H9 (cell line): ENCODE measurements at regions not wholly inside any gene's neighbourhood (a gene's known extent, or its start where the extent isn't known, plus 50 kb on each side); places are given as distances from the start of the nearest gene placed in this dataset.

ENCODE experiments used
- DNase-seq: peaks from one replicate; pipeline ENCODE4 v3.0.0-alpha.2; 2017
- H2AFZ ChIP-seq: one replicate; pipeline ENCODE4 v1.6.1; 2013; ENCODE audit warnings: mild to moderate bottlenecking, low read length, control low read depth, moderate library complexity
- H2AK5ac ChIP-seq: 2 replicates; pipeline ENCODE4 v1.6.1; 2013; ENCODE audit warnings: low read length, control low read depth, mixed read lengths; ENCODE audit not compliant: insufficient read length
- H2BK120ac ChIP-seq: one replicate; pipeline ENCODE4 v1.6.1; 2013; ENCODE audit warnings: low read depth, mild to moderate bottlenecking, low read length, control low read depth, inconsistent platforms; ENCODE audit not compliant: poor library complexity, severe bottlenecking
- H2BK12ac ChIP-seq: 2 replicates; pipeline ENCODE4 v1.6.1; 2013; ENCODE audit warnings: low read length, control low read depth, mixed read lengths, low read depth; ENCODE audit not compliant: insufficient read length
- H2BK15ac ChIP-seq: 2 replicates; pipeline ENCODE4 v1.6.1; 2013; ENCODE audit warnings: low read depth, low read length, control low read depth
- H2BK20ac ChIP-seq: one replicate; pipeline ENCODE4 v1.6.1; 2013; ENCODE audit warnings: low read depth, mild to moderate bottlenecking, low read length, control low read depth, inconsistent platforms; ENCODE audit not compliant: poor library complexity, severe bottlenecking
- H2BK5ac ChIP-seq: 2 replicates; pipeline ENCODE4 v1.6.1; 2013; ENCODE audit warnings: low read length, control low read depth, mixed read lengths; ENCODE audit not compliant: insufficient read length
- H3K14ac ChIP-seq: 2 replicates; pipeline ENCODE4 v1.6.1; 2013; ENCODE audit warnings: low read length, control low read depth; ENCODE audit not compliant: insufficient read depth
- H3K18ac ChIP-seq: 2 replicates; pipeline ENCODE4 v1.6.1; 2013; ENCODE audit warnings: low read depth, mild to moderate bottlenecking, mixed read lengths, low read length, control low read depth; ENCODE audit not compliant: insufficient read length
- H3K23ac ChIP-seq: 2 replicates; pipeline ENCODE4 v1.6.1; 2013; ENCODE audit warnings: low read length, control low read depth, mixed read lengths, low read depth; ENCODE audit not compliant: insufficient read length
- H3K23me2 ChIP-seq: 2 replicates; pipeline ENCODE4 v1.6.1; 2013; ENCODE audit warnings: low read depth, mild to moderate bottlenecking, mixed read lengths, low read length, control low read depth; ENCODE audit not compliant: insufficient read length, poor library complexity, severe bottlenecking
- H3K27ac ChIP-seq: 2 replicates; pipeline ENCODE4 v1.5.1; 2013; ENCODE audit warnings: low read length, control low read depth, mixed read lengths, low read depth; ENCODE audit not compliant: insufficient read length
- H3K27me3 ChIP-seq: 2 replicates; pipeline ENCODE4 v1.6.1; 2013; ENCODE audit warnings: low read length, control low read depth, inconsistent platforms; ENCODE audit not compliant: insufficient read depth
- H3K4ac ChIP-seq: 2 replicates; pipeline ENCODE4 v1.6.1; 2013; ENCODE audit warnings: low read depth, mild to moderate bottlenecking, control low read depth, inconsistent platforms, low read length, moderate library complexity
- H3K4me1 ChIP-seq: 2 replicates; pipeline ENCODE4 v1.6.1; 2013; ENCODE audit warnings: low read length, control low read depth, inconsistent platforms; ENCODE audit not compliant: insufficient read depth
- H3K4me2 ChIP-seq: 2 replicates; pipeline ENCODE4 v1.6.1; 2013; ENCODE audit warnings: low read length, control low read depth, mixed read lengths; ENCODE audit not compliant: insufficient read length, insufficient read depth
- H3K56ac ChIP-seq: 2 replicates; pipeline ENCODE4 v1.6.1; 2013; ENCODE audit warnings: low read depth, mild to moderate bottlenecking, mixed read lengths, low read length, control low read depth; ENCODE audit not compliant: insufficient read length
- H3K79me1 ChIP-seq: 2 replicates; pipeline ENCODE4 v1.6.1; 2013; ENCODE audit warnings: low read depth, mild to moderate bottlenecking, moderate library complexity, low read length, control low read depth, inconsistent platforms; ENCODE audit not compliant: insufficient read depth, poor library complexity, severe bottlenecking
- H3K79me2 ChIP-seq: 2 replicates; pipeline ENCODE4 v1.6.1; 2013; ENCODE audit warnings: low read length, control low read depth, inconsistent platforms; ENCODE audit not compliant: insufficient read depth
- H3K9ac ChIP-seq: 2 replicates; pipeline ENCODE4 v1.6.1; 2013; ENCODE audit warnings: low read length, control low read depth, mixed read lengths; ENCODE audit not compliant: insufficient read length; ENCODE audit errors: extremely low read depth
- H3K9me3 ChIP-seq: one replicate; pipeline ENCODE4 v1.6.1; 2013; ENCODE audit warnings: low read depth, low read length, inconsistent platforms; ENCODE audit not compliant: control insufficient read depth
- H3T11ph ChIP-seq: one replicate; pipeline ENCODE4 v1.6.1; 2013; ENCODE audit warnings: mild to moderate bottlenecking, low read length, control low read depth, inconsistent platforms
- H4K20me1 ChIP-seq: one replicate; pipeline ENCODE4 v1.6.1; 2013; ENCODE audit not compliant: control insufficient read depth, insufficient read length, insufficient read depth
- H4K5ac ChIP-seq: 2 replicates; pipeline ENCODE4 v1.6.1; 2013; ENCODE audit warnings: low read depth, mild to moderate bottlenecking, mixed read lengths, low read length, control low read depth; ENCODE audit not compliant: insufficient read length
- H4K8ac ChIP-seq: replicated peaks from 2 replicates; pipeline ENCODE4 v1.6.1; 2013; ENCODE audit warnings: low read length, control low read depth, mixed read lengths, low read depth; ENCODE audit not compliant: insufficient read length
- H4K91ac ChIP-seq: 2 replicates; pipeline ENCODE4 v1.6.1; 2013; ENCODE audit warnings: low read depth, mild to moderate bottlenecking, moderate library complexity, mixed read lengths, low read length, control low read depth; ENCODE audit not compliant: insufficient read length
- H3K27ac Mint-ChIP-seq, 3 experiments: 2 replicates in 2 of 3; 3 replicates in 1 of 3; pipeline ENCODE4 v1.8.0; 2020 to 2021; ENCODE audit warnings: mixed read lengths in 3 of 3, mild to moderate bottlenecking in 1 of 3, moderate library complexity in 1 of 3
- H3K27me3 Mint-ChIP-seq: 2 replicates; pipeline ENCODE4 v1.8.0; 2021; ENCODE audit warnings: low read depth, mild to moderate bottlenecking, moderate library complexity, mixed read lengths
- H3K36me3 Mint-ChIP-seq, 3 experiments: 2 replicates in 2 of 3; 3 replicates in 1 of 3; pipeline ENCODE4 v1.8.0; 2020 to 2021; ENCODE audit warnings: low read depth in 3 of 3, mixed read lengths in 3 of 3; ENCODE audit not compliant: insufficient read depth in 1 of 3
- H3K4me1 Mint-ChIP-seq, 2 experiments: 2 replicates each; pipeline ENCODE4 v1.8.0; 2020; ENCODE audit warnings: mixed read lengths in 2 of 2
- H3K4me3 Mint-ChIP-seq, 2 experiments: 2 replicates in 1 of 2; 3 replicates in 1 of 2; pipeline ENCODE4 v1.8.0; 2020 to 2021; ENCODE audit warnings: mild to moderate bottlenecking in 2 of 2, mixed read lengths in 2 of 2, moderate library complexity in 1 of 2
- H3K9me3 Mint-ChIP-seq, 2 experiments: 2 replicates in 1 of 2; 3 replicates in 1 of 2; pipeline ENCODE4 v1.8.0; 2020; ENCODE audit warnings: mild to moderate bottlenecking in 2 of 2, mixed read lengths in 2 of 2, moderate library complexity in 1 of 2
- WGBS: extraction: QIAGEN DNeasy Blood & Tissue Kit; methylation state at CpG from one replicate; pipeline ENCODE4 v1.1.7; 2013; ENCODE audit warnings: missing lambda C conversion rate, low lambda C conversion rate, mixed read lengths; ENCODE audit not compliant: insufficient read length; ENCODE audit errors: extremely low coverage; 5-methylcytosine and 5-hydroxymethylcytosine counted together
- TF ChIP-seq, protein P1 (sequence below): fragments of 200-600 bp; sonication (generic); conservative IDR thresholded peaks from 3 replicates; pipeline ENCODE4 v1.8.0; 2021; ENCODE audit warnings: antibody characterized with exemption, mild to moderate bottlenecking

DNA sequence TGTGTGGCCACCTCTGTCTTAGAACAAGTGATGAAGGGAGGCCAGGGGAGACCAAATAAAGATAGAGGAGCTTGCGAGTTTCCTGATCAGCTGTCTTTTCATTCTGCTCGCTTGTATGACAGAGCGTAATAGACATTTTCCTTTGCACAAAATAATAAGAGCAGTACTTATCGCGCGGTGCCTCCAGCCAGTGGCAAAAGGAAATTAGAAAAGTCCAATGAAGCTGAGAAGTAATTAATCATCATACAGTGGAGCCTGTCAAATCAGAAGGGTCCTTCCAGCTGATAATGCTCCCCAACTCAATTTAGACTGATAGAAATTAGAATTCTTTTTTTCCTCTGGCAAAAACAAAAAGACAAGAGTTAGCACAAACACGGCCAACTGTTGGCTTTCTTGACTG lies 307.0 kb upstream of the IRX5 start:
- Histone ChIP-seq H3K79me2 (no peaks in the 10 kb centered on the region), H3K79me1 (no peaks in the 10 kb centered on the region), H3T11ph (no peak overlapping the region), H2AK5ac (no peak overlapping the region), H3K9me3 (no peaks in the 10 kb centered on the region), H4K8ac (no peak overlapping the region), H2BK120ac (no peak overlapping the region), H4K20me1 (no peaks in the 10 kb centered on the region), H2BK12ac (no peak overlapping the region), H2BK20ac (no peak overlapping the region), H3K4me1 (no peaks in the 10 kb centered on the region), H3K27ac (no peak overlapping the region), H2AFZ (no peak overlapping the region), H3K27me3 (0 out of 2 replicates have a peak, but pooled peaks cover 3% of the 10 kb centered on the region), H3K56ac (no peak overlapping the region), H3K23me2 (no peaks in the 10 kb centered on the region), H3K14ac (no peak overlapping the region), H4K5ac (no peak overlapping the region), H3K4ac (no peak overlapping the region), H2BK5ac (no peak overlapping the region), H2BK15ac (no peak overlapping the region), H3K4me2 (no peak overlapping the region), H3K9ac (no peak overlapping the region), H3K23ac (no peak overlapping the region), H3K18ac (no peak overlapping the region), H4K91ac (no peak overlapping the region)
- no peak overlapping the region for H3K27ac Mint-ChIP-seq
- TF ChIP-seq, protein P1, sequence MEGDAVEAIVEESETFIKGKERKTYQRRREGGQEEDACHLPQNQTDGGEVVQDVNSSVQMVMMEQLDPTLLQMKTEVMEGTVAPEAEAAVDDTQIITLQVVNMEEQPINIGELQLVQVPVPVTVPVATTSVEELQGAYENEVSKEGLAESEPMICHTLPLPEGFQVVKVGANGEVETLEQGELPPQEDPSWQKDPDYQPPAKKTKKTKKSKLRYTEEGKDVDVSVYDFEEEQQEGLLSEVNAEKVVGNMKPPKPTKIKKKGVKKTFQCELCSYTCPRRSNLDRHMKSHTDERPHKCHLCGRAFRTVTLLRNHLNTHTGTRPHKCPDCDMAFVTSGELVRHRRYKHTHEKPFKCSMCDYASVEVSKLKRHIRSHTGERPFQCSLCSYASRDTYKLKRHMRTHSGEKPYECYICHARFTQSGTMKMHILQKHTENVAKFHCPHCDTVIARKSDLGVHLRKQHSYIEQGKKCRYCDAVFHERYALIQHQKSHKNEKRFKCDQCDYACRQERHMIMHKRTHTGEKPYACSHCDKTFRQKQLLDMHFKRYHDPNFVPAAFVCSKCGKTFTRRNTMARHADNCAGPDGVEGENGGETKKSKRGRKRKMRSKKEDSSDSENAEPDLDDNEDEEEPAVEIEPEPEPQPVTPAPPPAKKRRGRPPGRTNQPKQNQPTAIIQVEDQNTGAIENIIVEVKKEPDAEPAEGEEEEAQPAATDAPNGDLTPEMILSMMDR, result no peak
- peaks cover 0 to 5% of the 10 kb centered on the region in 2 experiments; a peak in 2 of 4 replicates for H3K4me1 Mint-ChIP-seq
- no CpG with 5 or more reads among the region's 7 CpGs for WGBS
- peaks cover 10 to 11% of the 10 kb centered on the region in 2 experiments; a peak in 4 of 5 replicates for H3K9me3 Mint-ChIP-seq
- DNase-seq, result no peak
- H3K4me3 Mint-ChIP-seq, result no peak overlapping the region
- peaks cover 3 to 11% (median 6%) of the 10 kb centered on the region in 3 experiments; a peak in 3 of 7 replicates for H3K36me3 Mint-ChIP-seq
- peaks cover 4% of the 10 kb centered on the region; the same call in 1 of the 2 replicates for H3K27me3 Mint-ChIP-seq
